Vagina (tissue), 2 donors: ENCODE measurements at regions not wholly inside any gene's neighbourhood (a gene's known extent, or its start where the extent isn't known, plus 50 kb on each side); places are given as distances from the start of the nearest gene placed in this dataset.

Source experiments
- POLR2A ChIP-seq, 2 donors: fragments of 450-650 bp; IDR thresholded peaks; one replicate each; pipeline ENCODE4 v1.6.1; 2017; ENCODE audit warnings: antibody characterized with exemption in 2 of 2, mild to moderate bottlenecking in 2 of 2, moderate library complexity in 2 of 2
- TF ChIP-seq, protein P1 (sequence below), 3 experiments: fragments of 450-650 bp in 2 of 3; fragments of 200-600 bp in 1 of 3; sonication (generic) in 1 of 3; IDR thresholded peaks; one replicate each; pipeline ENCODE4 v1.5.1; 2017 to 2019; ENCODE audit warnings: antibody characterized with exemption in 3 of 3, mild to moderate bottlenecking in 2 of 3, moderate library complexity in 2 of 3

DNA sequence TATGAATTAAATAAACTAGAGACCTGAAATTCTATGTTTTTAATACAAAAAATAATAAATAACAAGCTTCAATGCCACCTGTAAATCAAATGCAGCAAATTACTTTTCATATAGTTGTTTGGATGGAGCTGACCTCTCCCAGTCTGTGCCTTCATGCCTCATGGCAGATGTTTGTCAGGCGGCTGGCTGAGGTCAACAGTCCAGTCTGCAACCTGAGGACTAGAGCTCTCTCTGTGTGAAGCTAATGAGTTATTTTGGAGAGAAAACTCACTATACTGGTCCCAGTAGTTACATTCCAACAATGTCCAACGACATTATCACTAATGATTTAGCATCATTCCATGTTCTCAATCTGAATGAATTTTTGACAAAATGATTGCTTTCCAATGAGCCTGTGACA is 746.2 kb upstream of the POM121L12 start:
- TF ChIP-seq POLR2A (IDR thresholded peaks at IDR 0.05), result no peak
- TF ChIP-seq, protein P1, sequence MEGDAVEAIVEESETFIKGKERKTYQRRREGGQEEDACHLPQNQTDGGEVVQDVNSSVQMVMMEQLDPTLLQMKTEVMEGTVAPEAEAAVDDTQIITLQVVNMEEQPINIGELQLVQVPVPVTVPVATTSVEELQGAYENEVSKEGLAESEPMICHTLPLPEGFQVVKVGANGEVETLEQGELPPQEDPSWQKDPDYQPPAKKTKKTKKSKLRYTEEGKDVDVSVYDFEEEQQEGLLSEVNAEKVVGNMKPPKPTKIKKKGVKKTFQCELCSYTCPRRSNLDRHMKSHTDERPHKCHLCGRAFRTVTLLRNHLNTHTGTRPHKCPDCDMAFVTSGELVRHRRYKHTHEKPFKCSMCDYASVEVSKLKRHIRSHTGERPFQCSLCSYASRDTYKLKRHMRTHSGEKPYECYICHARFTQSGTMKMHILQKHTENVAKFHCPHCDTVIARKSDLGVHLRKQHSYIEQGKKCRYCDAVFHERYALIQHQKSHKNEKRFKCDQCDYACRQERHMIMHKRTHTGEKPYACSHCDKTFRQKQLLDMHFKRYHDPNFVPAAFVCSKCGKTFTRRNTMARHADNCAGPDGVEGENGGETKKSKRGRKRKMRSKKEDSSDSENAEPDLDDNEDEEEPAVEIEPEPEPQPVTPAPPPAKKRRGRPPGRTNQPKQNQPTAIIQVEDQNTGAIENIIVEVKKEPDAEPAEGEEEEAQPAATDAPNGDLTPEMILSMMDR (IDR thresholded peaks at IDR 0.05), result no peak
